ENCODE measurements at regions not wholly inside any gene's neighbourhood (a gene's known extent, or its start where the extent isn't known, plus 50 kb on each side); places are given as distances from the start of the nearest gene placed in this dataset.
"Not testable (repeated sequence)": the region's sequence is repeated elsewhere in the genome, so short reads cannot be mapped to it uniquely, and the experiment has no call there.

GRCh38 chr9:31415164-31415563, 969.3 kb upstream of the ACO1 start:
- no peak for DNase-seq (ENCODE audit: low read depth in 4 of 4, low spot score in 1 of 4)

- DNase-seq (ENCODE audit: low read depth in 4 of 4, low spot score in 1 of 4): no peak
Observed at GRCh38 chr9:31418419-31418818, 966.0 kb upstream of the ACO1 start.

GRCh38 chr9:31443630-31444457, 940.6 kb upstream of the ACO1 start:
- DNase-seq (ENCODE audit: low read depth in 4 of 4, low spot score in 1 of 4): not testable (repeated sequence)

GRCh38 chr9:31445357-31445756, 939.1 kb upstream of the ACO1 start:
- no peak for DNase-seq (ENCODE audit: low read depth in 4 of 4, low spot score in 1 of 4)

- no peak for DNase-seq (ENCODE audit: low read depth in 4 of 4, low spot score in 1 of 4)
Observed at GRCh38 chr9:31445960-31446359, 938.5 kb upstream of the ACO1 start.

- DNase-seq (ENCODE audit: low read depth in 4 of 4, low spot score in 1 of 4): no peak
Observed at GRCh38 chr9:31467075-31467474, 917.4 kb upstream of the ACO1 start.

- no peak for DNase-seq (ENCODE audit: low read depth in 4 of 4, low spot score in 1 of 4)
Observed at GRCh38 chr9:31470051-31470450, 914.4 kb upstream of the ACO1 start.

GRCh38 chr9:31471010-31471409, 913.4 kb upstream of the ACO1 start:
- DNase-seq (ENCODE audit: low read depth in 4 of 4, low spot score in 1 of 4): no peak

GRCh38 chr9:31486630-31487029, 897.8 kb upstream of the ACO1 start:
- DNase-seq (ENCODE audit: low read depth in 4 of 4, low spot score in 1 of 4): no peak

- no peak for DNase-seq (ENCODE audit: low read depth in 4 of 4, low spot score in 1 of 4)
Observed at GRCh38 chr9:31490551-31491106, 893.8 kb upstream of the ACO1 start.

- DNase-seq (ENCODE audit: low read depth in 4 of 4, low spot score in 1 of 4): no peak
Observed at GRCh38 chr9:31492229-31492628, 892.2 kb upstream of the ACO1 start.

- DNase-seq (ENCODE audit: low read depth in 4 of 4, low spot score in 1 of 4): no peak
Observed at GRCh38 chr9:31500422-31500821, 884.0 kb upstream of the ACO1 start.

- DNase-seq (ENCODE audit: low read depth in 4 of 4, low spot score in 1 of 4): peak in 3 of 4 experiments; percentile 7 to 14 (median 11)
Observed at GRCh38 chr9:31519011-31519410, 865.4 kb upstream of the ACO1 start.

- DNase-seq (ENCODE audit: low read depth in 4 of 4, low spot score in 1 of 4): no peak
Observed at GRCh38 chr9:31519424-31519823, 865.0 kb upstream of the ACO1 start.

GRCh38 chr9:31519826-31520225, 864.6 kb upstream of the ACO1 start:
- DNase-seq (ENCODE audit: low read depth in 4 of 4, low spot score in 1 of 4): no peak

GRCh38 chr9:31520301-31521085, 864.0 kb upstream of the ACO1 start:
- DNase-seq (ENCODE audit: low read depth in 4 of 4, low spot score in 1 of 4): no peak

GRCh38 chr9:31535651-31536050, 848.8 kb upstream of the ACO1 start:
- no peak for DNase-seq (ENCODE audit: low read depth in 4 of 4, low spot score in 1 of 4)

GRCh38 chr9:31536471-31536870, 848.0 kb upstream of the ACO1 start:
- DNase-seq (ENCODE audit: low read depth in 4 of 4, low spot score in 1 of 4): no peak

- no peak for DNase-seq (ENCODE audit: low read depth in 4 of 4, low spot score in 1 of 4)
Observed at GRCh38 chr9:31541721-31542281, 842.6 kb upstream of the ACO1 start.

- DNase-seq (ENCODE audit: low read depth in 4 of 4, low spot score in 1 of 4): peak in 1 of 4 experiments; percentile 5
Observed at GRCh38 chr9:31542384-31543055, 841.9 kb upstream of the ACO1 start.

- no peak for DNase-seq (ENCODE audit: low read depth in 4 of 4, low spot score in 1 of 4)
Observed at GRCh38 chr9:31554941-31555340, 829.5 kb upstream of the ACO1 start.

All from stimulated activated CD4-positive, alpha-beta T cell treated with anti-CD3 and anti-CD28 coated beads, Interleukin-1b, Interleukin-23, amount 100 ng/mL, for 24 hours (primary cell).